H1 (cell line): ENCODE measurements at regions not wholly inside any gene's neighbourhood (a gene's known extent, or its start where the extent isn't known, plus 50 kb on each side); places are given as distances from the start of the nearest gene placed in this dataset.

Experiments used
- CTCF ChIA-PET: fragments of 300-600 bp; sonication (Branson Sonifier 250); formaldehyde crosslinking; loops from one replicate; lab custom pipeline; 2021; ENCODE audit not compliant: partially characterized antibody; lab: Charles Lee
- POLR2A ChIA-PET: fragments of 300-600 bp; sonication (Branson Sonifier 250); formaldehyde crosslinking; loops from one replicate; lab custom pipeline; 2021; ENCODE audit warnings: inconsistent platforms; ENCODE audit not compliant: partially characterized antibody; lab: Charles Lee
- DNase-seq, 2 experiments: peaks; one replicate each; pipeline versions ENCODE4 v3.0.0 to v3.0.0-alpha.2; 2010 to 2022; ENCODE audit warnings: low spot score in 2 of 2, low read depth in 1 of 2, mixed read lengths in 1 of 2
- FAIRE-seq: peaks from 2 replicates; lab custom pipeline; 2011; peaks lifted over from hg19 to GRCh38; lab: Jason Lieb, UNC
- H2AFZ ChIP-seq: 2 replicates; pipeline ENCODE4 v1.8.1; 2012; ENCODE audit warnings: low read length, inconsistent platforms
- H2AK5ac ChIP-seq: 2 replicates; pipeline ENCODE4 v1.6.1; 2013; ENCODE audit warnings: low read depth, low read length
- H2BK120ac ChIP-seq: replicated peaks from 2 replicates; pipeline ENCODE3; 2013; ENCODE audit warnings: low read depth, low read length, inconsistent platforms
- H2BK12ac ChIP-seq: 2 replicates; pipeline ENCODE4 v1.6.1; 2013; ENCODE audit warnings: low read depth, low read length
- H2BK15ac ChIP-seq: 2 replicates; pipeline ENCODE4 v1.6.1; 2013; ENCODE audit warnings: low read length
- H2BK20ac ChIP-seq: 2 replicates; pipeline ENCODE4 v1.6.1; 2013; ENCODE audit warnings: low read length
- H2BK5ac ChIP-seq: 2 replicates; pipeline ENCODE4 v1.6.1; 2013; ENCODE audit warnings: low read depth, low read length
- H3K14ac ChIP-seq: 2 replicates; pipeline ENCODE4 v1.6.1; 2013; ENCODE audit warnings: inconsistent platforms; ENCODE audit not compliant: insufficient read length
- H3K18ac ChIP-seq: 2 replicates; pipeline ENCODE4 v1.6.1; 2013; ENCODE audit warnings: low read length; ENCODE audit errors: extremely low read depth
- H3K23ac ChIP-seq: 2 replicates; pipeline ENCODE4 v1.6.1; 2013; ENCODE audit warnings: inconsistent platforms; ENCODE audit not compliant: insufficient read length
- H3K23me2 ChIP-seq: 2 replicates; pipeline ENCODE4 v1.6.1; 2013; ENCODE audit warnings: low read depth, low read length
- H3K27ac ChIP-seq: 2 replicates; pipeline ENCODE4 v1.6.1; 2011; ENCODE audit warnings: low read depth, low read length, inconsistent platforms
- H3K27me3 ChIP-seq, 4 experiments: replicated peaks in 1 of 4; 1 replicate in 1 of 4; 2 replicates in 3 of 4; pipeline versions ENCODE4 v1.6.1 to v1.8.1; 2011 to 2013; ENCODE audit warnings: low read length in 3 of 4, mild to moderate bottlenecking in 3 of 4, inconsistent platforms in 2 of 4, mixed read lengths in 2 of 4, moderate library complexity in 1 of 4; ENCODE audit not compliant: control insufficient read depth in 3 of 4, insufficient read depth in 3 of 4; ENCODE audit errors: extremely low read depth in 1 of 4
- H3K36me3 ChIP-seq, 4 experiments: 2 replicates each; pipeline versions ENCODE4 v1.6.1 to v1.8.1; 2011 to 2013; ENCODE audit warnings: mild to moderate bottlenecking in 4 of 4, low read length in 3 of 4, moderate library complexity in 2 of 4, control low read depth in 1 of 4, inconsistent platforms in 1 of 4; ENCODE audit not compliant: insufficient read depth in 4 of 4, control insufficient read depth in 2 of 4
- H3K4ac ChIP-seq: replicated peaks from 2 replicates; pipeline ENCODE3; 2013; ENCODE audit warnings: low read length, low read depth, mixed read lengths, inconsistent platforms; ENCODE audit not compliant: insufficient read length
- H3K4me1 ChIP-seq, 4 experiments: replicated peaks in 1 of 4; 1 replicate in 1 of 4; 2 replicates in 3 of 4; pipeline versions ENCODE4 v1.6.1 to v1.8.1; 2011 to 2013; ENCODE audit warnings: low read length in 3 of 4, inconsistent platforms in 2 of 4, mixed read lengths in 1 of 4; ENCODE audit not compliant: insufficient read depth in 4 of 4, control insufficient read depth in 3 of 4
- H3K4me2 ChIP-seq, 2 experiments: 2 replicates each; pipeline versions ENCODE4 v1.6.1 to v1.8.1; 2011 to 2013; ENCODE audit warnings: low read depth in 2 of 2, low read length in 2 of 2, control low read depth in 1 of 2, inconsistent platforms in 1 of 2, mild to moderate bottlenecking in 1 of 2; ENCODE audit not compliant: insufficient read depth in 1 of 2
- H3K4me3 ChIP-seq, 4 experiments: fragments of 200-600, 300-600 bp in 1 of 4; sonication (generic), shearing (Covaris generic), sonication (Bioruptor Twin) in 1 of 4; 2 replicates each; pipeline versions ENCODE4 v1.5.1 to v1.8.1; 2011 to 2016; ENCODE audit warnings: low read length in 4 of 4, low read depth in 3 of 4, control low read depth in 2 of 4, inconsistent platforms in 2 of 4, mild to moderate bottlenecking in 2 of 4, mixed read lengths in 1 of 4, moderate library complexity in 1 of 4; ENCODE audit not compliant: insufficient read depth in 2 of 4; ENCODE audit errors: extremely low read depth in 1 of 4
- H3K56ac ChIP-seq: replicated peaks from 2 replicates; pipeline ENCODE3; 2013; ENCODE audit warnings: low read depth, mild to moderate bottlenecking, mixed read lengths, low read length, inconsistent platforms; ENCODE audit not compliant: insufficient read length
- H3K79me1 ChIP-seq: 2 replicates; pipeline ENCODE4 v1.6.1; 2013; ENCODE audit warnings: low read depth, low read length, control low read depth
- H3K79me2 ChIP-seq, 2 experiments: 2 replicates each; pipeline versions ENCODE4 v1.6.1 to v1.8.1; 2012 to 2013; ENCODE audit warnings: low read length in 2 of 2, mild to moderate bottlenecking in 2 of 2, inconsistent platforms in 1 of 2; ENCODE audit not compliant: insufficient read depth in 2 of 2, control insufficient read depth in 1 of 2
- H3K9ac ChIP-seq, 4 experiments: replicated peaks in 1 of 4; 1 replicate in 1 of 4; 2 replicates in 3 of 4; pipeline versions ENCODE4 v1.6.1 to v1.8.1; 2011 to 2013; ENCODE audit warnings: low read depth in 3 of 4, low read length in 3 of 4, control low read depth in 2 of 4, mild to moderate bottlenecking in 2 of 4, moderate library complexity in 2 of 4, inconsistent platforms in 1 of 4; ENCODE audit errors: extremely low read depth in 1 of 4
- H3K9me3 ChIP-seq, 2 experiments: 2 replicates each; pipeline versions ENCODE4 v1.6.1 to v1.8.1; 2012 to 2013; ENCODE audit warnings: mild to moderate bottlenecking in 2 of 2, moderate library complexity in 2 of 2, control low read depth in 1 of 2, inconsistent platforms in 1 of 2, low read depth in 1 of 2, low read length in 1 of 2, mixed read lengths in 1 of 2; ENCODE audit not compliant: insufficient read depth in 2 of 2
- H4K20me1 ChIP-seq, 2 experiments: replicated peaks in 1 of 2; 2 replicates each; pipeline versions ENCODE3 to v1.8.1; 2011 to 2013; ENCODE audit warnings: inconsistent platforms in 2 of 2, low read length in 2 of 2, mild to moderate bottlenecking in 1 of 2; ENCODE audit not compliant: insufficient read depth in 2 of 2, control insufficient read depth in 1 of 2
- H4K5ac ChIP-seq: 2 replicates; pipeline ENCODE4 v1.6.1; 2013; ENCODE audit warnings: low read length, low read depth, mixed read lengths, inconsistent platforms; ENCODE audit not compliant: insufficient read length
- H4K8ac ChIP-seq: 2 replicates; pipeline ENCODE4 v1.8.0; 2013; ENCODE audit warnings: mild to moderate bottlenecking, moderate library complexity, low read length, inconsistent platforms; ENCODE audit not compliant: insufficient read depth; ENCODE audit errors: extremely low read depth
- H4K91ac ChIP-seq: replicated peaks from 2 replicates; pipeline ENCODE3; 2013; ENCODE audit warnings: low read length, mixed read lengths, inconsistent platforms; ENCODE audit not compliant: insufficient read length
- BACH1 ChIP-seq: IDR thresholded peaks from 2 replicates; pipeline ENCODE4 v1.6.1; 2012; ENCODE audit warnings: low read length, improper control_type of control experiment
- CHD1 ChIP-seq: IDR thresholded peaks from 2 replicates; pipeline ENCODE4 v1.6.1; 2012; ENCODE audit warnings: low read depth, low read length, improper control_type of control experiment
- EP300 ChIP-seq, 2 experiments: IDR thresholded peaks; 1 replicate in 1 of 2; 2 replicates in 1 of 2; pipeline ENCODE4 v1.6.1; 2011 to 2012; ENCODE audit warnings: low read depth in 2 of 2, low read length in 2 of 2, mild to moderate bottlenecking in 2 of 2, borderline replicate concordance in 1 of 2, inconsistent platforms in 1 of 2, moderate library complexity in 1 of 2
- HDAC6 ChIP-seq: IDR thresholded peaks from one replicate; pipeline ENCODE4 v1.7.1; 2012; ENCODE audit warnings: low read depth, mild to moderate bottlenecking, inconsistent platforms, low read length, moderate library complexity
- RFX5 ChIP-seq: IDR thresholded peaks from 2 replicates; pipeline ENCODE4 v1.6.1; 2011; ENCODE audit warnings: low read depth, low read length, improper control_type of control experiment, borderline replicate concordance
- RNF2 ChIP-seq: fragments of 200-900, 300-1000 bp; sonication (generic); IDR thresholded peaks from 2 replicates; pipeline ENCODE4 v1.7.1; 2016; ENCODE audit warnings: borderline replicate concordance, low read depth, mild to moderate bottlenecking, antibody characterized with exemption, low read length; ENCODE audit not compliant: poor library complexity, severe bottlenecking; ENCODE audit errors: missing control alignments
- RXRA ChIP-seq: IDR thresholded peaks from 2 replicates; pipeline ENCODE4 v1.6.1; 2011; ENCODE audit warnings: low read depth, mild to moderate bottlenecking, low read length, moderate library complexity; ENCODE audit not compliant: insufficient read depth
- TAF1 ChIP-seq: IDR thresholded peaks from 2 replicates; pipeline ENCODE4 v1.6.1; 2011; ENCODE audit warnings: mild to moderate bottlenecking, low read depth, low read length
- WGBS, 2 experiments: shearing (Covaris generic) in 1 of 2; methylation state at CpG; one replicate each; pipeline versions ENCODE4 v1.1.6 to v1.1.7; 2013 to 2015; ENCODE audit warnings: low lambda C conversion rate in 2 of 2, mixed read lengths in 2 of 2, inconsistent platforms in 1 of 2, low coverage in 1 of 2, missing lambda C conversion rate in 1 of 2; ENCODE audit not compliant: insufficient replicate concordance in 2 of 2, insufficient coverage in 1 of 2, insufficient read length in 1 of 2; ENCODE audit errors: extremely low coverage in 1 of 2, missing lambda C conversion rate in 1 of 2; 5-methylcytosine and 5-hydroxymethylcytosine counted together

DNA sequence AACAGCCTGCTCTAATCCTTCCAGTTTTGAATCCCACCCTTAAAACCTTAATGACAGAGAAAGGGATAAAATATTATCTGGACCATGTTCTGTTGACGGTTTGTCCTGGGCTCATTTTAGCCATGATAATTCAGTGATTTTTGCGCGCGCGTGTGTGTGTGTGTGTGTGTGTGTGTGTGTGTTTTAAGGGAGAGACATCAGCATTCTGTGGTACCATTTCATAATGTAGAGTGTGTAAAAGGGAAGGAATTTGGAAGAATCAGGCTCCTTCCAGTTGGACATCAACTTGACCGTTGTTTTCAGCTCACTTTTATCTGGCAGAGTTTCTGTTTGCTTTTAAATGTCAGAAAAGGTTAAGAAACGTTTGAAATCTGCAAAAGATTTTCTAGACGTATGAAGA lies 535.5 kb downstream of the TNS1 start:
- Histone ChIP-seq H3K23ac (no peak overlapping the region), H3K56ac (no peak overlapping the region), H3K4me2 (no peak overlapping the region), H2AFZ (no peak overlapping the region), H2BK20ac (no peak overlapping the region), H3K9ac (no peak overlapping the region), H3K4me3 (no peak overlapping the region), H3K23me2 (no peaks in the 10 kb centered on the region), H3K27ac (no peak overlapping the region), H4K20me1 (no peaks in the 10 kb centered on the region), H4K8ac (no peak overlapping the region), H3K18ac (no peak overlapping the region), H3K79me2 (no peaks in the 10 kb centered on the region), H2BK5ac (no peak overlapping the region), H3K27me3 (no peaks in the 10 kb centered on the region), H3K79me1 (no peaks in the 10 kb centered on the region), H3K14ac (no peak overlapping the region), H3K36me3 (no peaks in the 10 kb centered on the region), H3K9me3 (no peaks in the 10 kb centered on the region), H3K4ac (no peak overlapping the region), H4K5ac (no peak overlapping the region), H2BK120ac (no peak overlapping the region), H2BK12ac (no peak overlapping the region), H4K91ac (no peak overlapping the region), H3K4me1 (no peaks in the 10 kb centered on the region), H2BK15ac (no peak overlapping the region), H2AK5ac (no peak overlapping the region)
- ChIA-PET POLR2A (no interaction called here), CTCF (interaction anchor here (8.0 kb wide), 1 partner anchor 11 kb away, joined by 26 read pairs; no protein-coding TSS in a partner anchor)
- WGBS, 2 experiments: 91% methylated on average over 8 of the region's 8 CpGs; no CpG with 5 or more reads in 1 of the 2 experiments
- no peak for DNase-seq
- TF ChIP-seq RFX5: no peak
- no peak for TF ChIP-seq BACH1
- TF ChIP-seq EP300 (IDR thresholded peaks at IDR 0.05; ENCODE audit: borderline replicate concordance in 1 of 2, low read depth in 2 of 2, low read length in 2 of 2): no peak
- no peak for TF ChIP-seq RNF2
- no peak for TF ChIP-seq RXRA
- no peak for TF ChIP-seq TAF1
- TF ChIP-seq CHD1: no peak
- no peak for TF ChIP-seq HDAC6
- FAIRE-seq: no peak
